NB4 (cell line): ENCODE measurements at regions not wholly inside any gene's neighbourhood (a gene's known extent, or its start where the extent isn't known, plus 50 kb on each side); places are given as distances from the start of the nearest gene placed in this dataset.

ENCODE experiments used
- MYC ChIP-seq: IDR thresholded peaks from 2 replicates; pipeline ENCODE4 v1.6.1; 2011; ENCODE audit warnings: low read depth, low read length
- POLR2A ChIP-seq: IDR thresholded peaks from 2 replicates; pipeline ENCODE4 v1.6.1; 2011; ENCODE audit warnings: mild to moderate bottlenecking; ENCODE audit not compliant: insufficient read length; ENCODE audit errors: extremely low read depth
- TF ChIP-seq, protein P1 (sequence below): IDR thresholded peaks from one replicate; pipeline ENCODE4 v1.5.1; 2012; ENCODE audit warnings: low read depth, low read length
- TF ChIP-seq, protein P2 (sequence below): IDR thresholded peaks from 2 replicates; pipeline ENCODE4 v1.6.1; 2011; ENCODE audit warnings: low read depth, low read length

DNA sequence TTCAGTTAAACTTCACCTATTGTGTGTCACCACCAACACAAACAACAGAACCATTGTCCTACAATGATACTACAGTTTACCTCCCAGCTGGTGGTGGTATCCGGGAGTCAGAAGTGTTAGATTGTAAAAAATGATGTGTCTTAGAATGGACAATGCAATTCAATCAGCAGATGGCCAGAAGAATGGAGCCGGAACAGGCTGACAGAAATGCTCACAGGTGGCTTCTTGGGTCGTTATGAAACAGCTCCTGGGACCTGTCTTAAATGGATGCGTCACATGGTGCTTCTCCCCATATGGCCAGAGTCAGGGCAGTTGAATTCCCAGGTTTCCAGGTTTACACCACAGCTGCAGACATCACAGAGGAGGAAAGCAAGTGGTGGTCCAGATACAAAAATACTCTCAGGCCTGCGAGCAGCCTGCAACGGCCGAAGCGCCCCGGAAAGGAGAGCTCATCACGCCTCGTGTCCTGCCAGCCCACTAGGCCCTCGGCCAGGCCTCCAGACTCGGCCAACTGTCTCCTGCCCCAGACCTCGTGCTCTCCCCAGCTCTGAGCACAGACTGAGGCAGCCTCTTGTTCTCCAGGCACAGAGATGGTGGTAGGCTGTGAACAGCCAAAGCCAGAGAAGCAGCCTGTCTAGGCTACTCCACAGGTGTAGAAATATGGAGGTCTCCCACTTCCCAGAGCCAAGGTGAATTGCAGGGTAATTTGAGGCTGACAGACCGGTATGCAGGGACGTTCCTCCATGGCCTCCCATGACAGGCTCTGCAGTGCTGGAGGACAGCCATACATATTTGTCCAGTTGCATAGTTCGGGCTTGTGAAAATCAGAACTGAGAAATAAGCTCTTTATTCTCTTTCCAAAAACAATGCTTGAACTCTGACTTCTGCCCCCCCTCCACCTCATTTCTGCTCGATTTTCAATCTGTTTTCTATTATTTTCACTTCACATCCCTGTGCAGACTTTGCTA lies 98.5 kb upstream of the SPATA31C2 start:
- TF ChIP-seq, protein P1, sequence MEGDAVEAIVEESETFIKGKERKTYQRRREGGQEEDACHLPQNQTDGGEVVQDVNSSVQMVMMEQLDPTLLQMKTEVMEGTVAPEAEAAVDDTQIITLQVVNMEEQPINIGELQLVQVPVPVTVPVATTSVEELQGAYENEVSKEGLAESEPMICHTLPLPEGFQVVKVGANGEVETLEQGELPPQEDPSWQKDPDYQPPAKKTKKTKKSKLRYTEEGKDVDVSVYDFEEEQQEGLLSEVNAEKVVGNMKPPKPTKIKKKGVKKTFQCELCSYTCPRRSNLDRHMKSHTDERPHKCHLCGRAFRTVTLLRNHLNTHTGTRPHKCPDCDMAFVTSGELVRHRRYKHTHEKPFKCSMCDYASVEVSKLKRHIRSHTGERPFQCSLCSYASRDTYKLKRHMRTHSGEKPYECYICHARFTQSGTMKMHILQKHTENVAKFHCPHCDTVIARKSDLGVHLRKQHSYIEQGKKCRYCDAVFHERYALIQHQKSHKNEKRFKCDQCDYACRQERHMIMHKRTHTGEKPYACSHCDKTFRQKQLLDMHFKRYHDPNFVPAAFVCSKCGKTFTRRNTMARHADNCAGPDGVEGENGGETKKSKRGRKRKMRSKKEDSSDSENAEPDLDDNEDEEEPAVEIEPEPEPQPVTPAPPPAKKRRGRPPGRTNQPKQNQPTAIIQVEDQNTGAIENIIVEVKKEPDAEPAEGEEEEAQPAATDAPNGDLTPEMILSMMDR, result no peak
- TF ChIP-seq POLR2A, result no peak
- TF ChIP-seq, protein P2, sequence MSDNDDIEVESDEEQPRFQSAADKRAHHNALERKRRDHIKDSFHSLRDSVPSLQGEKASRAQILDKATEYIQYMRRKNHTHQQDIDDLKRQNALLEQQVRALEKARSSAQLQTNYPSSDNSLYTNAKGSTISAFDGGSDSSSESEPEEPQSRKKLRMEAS, result no peak
- no peak for TF ChIP-seq MYC
